PC-9 (cell line): ENCODE measurements at regions not wholly inside any gene's neighbourhood (a gene's known extent, or its start where the extent isn't known, plus 50 kb on each side); places are given as distances from the start of the nearest gene placed in this dataset.

Experiments
- EZH2 ChIP-seq: fragments of 200-600 bp; sonication (generic); IDR thresholded peaks from 2 replicates; pipeline ENCODE4 v1.8.0; 2017; ENCODE audit warnings: antibody characterized with exemption, low read depth
- TF ChIP-seq, protein P1 (sequence below): fragments of 200-600 bp; sonication (generic); conservative IDR thresholded peaks from 2 replicates; pipeline ENCODE4 v1.6.1; 2017; ENCODE audit warnings: mixed run types, antibody characterized with exemption, mild to moderate bottlenecking, moderate library complexity

GRCh38 chr7:69515495-69516212, 82.6 kb upstream of the AUTS2 start:
- TF ChIP-seq, protein P1, sequence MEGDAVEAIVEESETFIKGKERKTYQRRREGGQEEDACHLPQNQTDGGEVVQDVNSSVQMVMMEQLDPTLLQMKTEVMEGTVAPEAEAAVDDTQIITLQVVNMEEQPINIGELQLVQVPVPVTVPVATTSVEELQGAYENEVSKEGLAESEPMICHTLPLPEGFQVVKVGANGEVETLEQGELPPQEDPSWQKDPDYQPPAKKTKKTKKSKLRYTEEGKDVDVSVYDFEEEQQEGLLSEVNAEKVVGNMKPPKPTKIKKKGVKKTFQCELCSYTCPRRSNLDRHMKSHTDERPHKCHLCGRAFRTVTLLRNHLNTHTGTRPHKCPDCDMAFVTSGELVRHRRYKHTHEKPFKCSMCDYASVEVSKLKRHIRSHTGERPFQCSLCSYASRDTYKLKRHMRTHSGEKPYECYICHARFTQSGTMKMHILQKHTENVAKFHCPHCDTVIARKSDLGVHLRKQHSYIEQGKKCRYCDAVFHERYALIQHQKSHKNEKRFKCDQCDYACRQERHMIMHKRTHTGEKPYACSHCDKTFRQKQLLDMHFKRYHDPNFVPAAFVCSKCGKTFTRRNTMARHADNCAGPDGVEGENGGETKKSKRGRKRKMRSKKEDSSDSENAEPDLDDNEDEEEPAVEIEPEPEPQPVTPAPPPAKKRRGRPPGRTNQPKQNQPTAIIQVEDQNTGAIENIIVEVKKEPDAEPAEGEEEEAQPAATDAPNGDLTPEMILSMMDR: no peak
- no peak for TF ChIP-seq EZH2
